ENCODE measurements at regions not wholly inside any gene's neighbourhood (a gene's known extent, or its start where the extent isn't known, plus 50 kb on each side); places are given as distances from the start of the nearest gene placed in this dataset.

GRCh38 chr16:17705847-17706246 lies 235.1 kb upstream of the XYLT1 start:
- POLR2A ChIA-PET, result no interaction called here
- CTCF ChIA-PET, result no interaction called here
- no peak overlapping the region for H3K4me3 ChIP-seq (ENCODE audit: low read depth, low read length)
- no peak for TF ChIP-seq KLF9 (tag by site-specific recombination; IDR thresholded peaks at IDR 0.05; ENCODE audit: low read depth)
- no peak for TF ChIP-seq ZNF311 (tag by site-specific recombination; IDR thresholded peaks at IDR 0.05; ENCODE audit: borderline replicate concordance)
- TF ChIP-seq RBAK (tag by site-specific recombination; IDR thresholded peaks at IDR 0.05), result no peak
- TF ChIP-seq, protein P1, sequence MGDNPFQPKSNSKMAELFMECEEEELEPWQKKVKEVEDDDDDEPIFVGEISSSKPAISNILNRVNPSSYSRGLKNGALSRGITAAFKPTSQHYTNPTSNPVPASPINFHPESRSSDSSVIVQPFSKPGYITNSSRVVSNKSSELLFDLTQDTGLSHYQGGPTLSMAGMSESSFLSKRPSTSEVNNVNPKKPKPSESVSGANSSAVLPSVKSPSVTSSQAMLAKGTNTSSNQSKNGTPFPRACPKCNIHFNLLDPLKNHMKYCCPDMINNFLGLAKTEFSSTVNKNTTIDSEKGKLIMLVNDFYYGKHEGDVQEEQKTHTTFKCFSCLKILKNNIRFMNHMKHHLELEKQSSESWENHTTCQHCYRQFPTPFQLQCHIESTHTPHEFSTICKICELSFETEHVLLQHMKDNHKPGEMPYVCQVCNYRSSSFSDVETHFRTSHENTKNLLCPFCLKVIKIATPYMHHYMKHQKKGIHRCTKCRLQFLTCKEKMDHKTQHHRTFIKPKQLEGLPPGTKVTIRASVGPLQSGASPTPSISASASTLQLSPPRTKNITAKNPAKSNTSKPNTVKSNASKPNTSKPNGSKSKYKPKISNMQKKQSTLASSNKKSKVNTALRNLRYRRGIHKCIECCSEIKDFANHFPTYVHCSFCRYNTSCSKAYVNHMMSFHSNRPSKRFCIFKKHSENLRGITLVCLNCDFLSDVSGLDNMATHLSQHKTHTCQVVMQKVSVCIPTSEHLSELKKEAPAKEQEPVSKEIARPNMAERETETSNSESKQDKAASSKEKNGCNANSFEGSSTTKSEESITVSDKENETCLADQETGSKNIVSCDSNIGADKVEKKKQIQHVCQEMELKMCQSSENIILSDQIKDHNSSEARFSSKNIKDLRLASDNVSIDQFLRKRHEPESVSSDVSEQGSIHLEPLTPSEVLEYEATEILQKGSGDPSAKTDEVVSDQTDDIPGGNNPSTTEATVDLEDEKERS (tag by site-specific recombination; IDR thresholded peaks at IDR 0.05), result no peak
- no peak for TF ChIP-seq ZNF544 (tag by site-specific recombination; IDR thresholded peaks at IDR 0.05)
- TF ChIP-seq KLF8 (tag by site-specific recombination; IDR thresholded peaks at IDR 0.05), result no peak
- TF ChIP-seq ZNF274 (IDR thresholded peaks at IDR 0.05; ENCODE audit: low read length), result no peak
- TF ChIP-seq ZNF274 (tag by site-specific recombination; IDR thresholded peaks at IDR 0.05; ENCODE audit: borderline replicate concordance), result no peak
- TF ChIP-seq ZNF239 (tag by site-specific recombination; IDR thresholded peaks at IDR 0.05), result no peak
- no peaks in the 10 kb centered on the region for H3K36me3 ChIP-seq (ENCODE audit: control insufficient read depth in 2 of 2, insufficient read depth in 1 of 2, low read length in 2 of 2)
- H3K9me3 ChIP-seq (ENCODE audit: control insufficient read depth, insufficient read depth, low read depth, low read length), result no peaks in the 10 kb centered on the region
- no peaks in the 10 kb centered on the region for H3K4me1 ChIP-seq (ENCODE audit: control insufficient read depth, insufficient read depth, low read length)
- H3K27ac ChIP-seq (ENCODE audit: extremely low read depth, low read depth, low read length), result no peak overlapping the region

GRCh38 chr16:17696616-17697015 lies 225.9 kb upstream of the XYLT1 start:
- Histone ChIP-seq H3K9me3 (ENCODE audit: control insufficient read depth, insufficient read depth, low read depth, low read length) (no peaks in the 10 kb centered on the region), H3K4me1 (ENCODE audit: control insufficient read depth, insufficient read depth, low read length) (no peaks in the 10 kb centered on the region), H3K36me3 (ENCODE audit: control insufficient read depth in 2 of 2, insufficient read depth in 1 of 2, low read length in 2 of 2) (no peaks in the 10 kb centered on the region), H3K27ac (ENCODE audit: extremely low read depth, low read depth, low read length) (no peak overlapping the region), H3K4me3 (ENCODE audit: low read depth, low read length) (no peak overlapping the region)
- POLR2A ChIA-PET, result no interaction called here
- no peak for TF ChIP-seq PRDM10 (tag by site-specific recombination; IDR thresholded peaks at IDR 0.05)
- no peak for TF ChIP-seq HOXC10 (CRISPR knock-in tag; IDR thresholded peaks at IDR 0.05)
- CTCF ChIA-PET, result no interaction called here

DNA sequence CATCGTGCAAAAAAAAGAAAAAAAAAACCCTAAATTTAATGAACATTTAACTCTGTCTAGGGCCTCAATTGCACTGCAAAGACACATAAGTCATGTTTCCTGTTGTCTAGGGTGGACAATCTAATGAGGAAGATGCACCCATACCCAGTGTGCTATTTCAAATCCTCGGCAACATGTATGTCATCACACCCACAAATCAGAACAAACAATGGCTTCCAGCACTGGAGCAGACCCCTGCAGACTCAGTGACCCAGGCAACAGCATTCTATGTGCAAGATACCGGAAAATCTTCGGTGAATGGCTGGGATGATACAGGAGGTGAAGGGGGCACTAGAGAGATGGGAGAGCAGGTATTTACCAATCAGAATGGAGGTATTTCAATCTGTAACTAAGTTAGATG lies 221.7 kb upstream of the XYLT1 start:
- Histone ChIP-seq H3K36me3 (ENCODE audit: control insufficient read depth in 2 of 2, insufficient read depth in 1 of 2, low read length in 2 of 2) (no peaks in the 10 kb centered on the region), H3K4me1 (ENCODE audit: control insufficient read depth, insufficient read depth, low read length) (no peaks in the 10 kb centered on the region), H3K4me3 (ENCODE audit: low read depth, low read length) (no peak overlapping the region), H3K9me3 (ENCODE audit: control insufficient read depth, insufficient read depth, low read depth, low read length) (no peaks in the 10 kb centered on the region), H3K27ac (ENCODE audit: extremely low read depth, low read depth, low read length) (no peak overlapping the region)
- ChIA-PET POLR2A (no interaction called here), CTCF (no interaction called here)
- TF ChIP-seq, protein P2, sequence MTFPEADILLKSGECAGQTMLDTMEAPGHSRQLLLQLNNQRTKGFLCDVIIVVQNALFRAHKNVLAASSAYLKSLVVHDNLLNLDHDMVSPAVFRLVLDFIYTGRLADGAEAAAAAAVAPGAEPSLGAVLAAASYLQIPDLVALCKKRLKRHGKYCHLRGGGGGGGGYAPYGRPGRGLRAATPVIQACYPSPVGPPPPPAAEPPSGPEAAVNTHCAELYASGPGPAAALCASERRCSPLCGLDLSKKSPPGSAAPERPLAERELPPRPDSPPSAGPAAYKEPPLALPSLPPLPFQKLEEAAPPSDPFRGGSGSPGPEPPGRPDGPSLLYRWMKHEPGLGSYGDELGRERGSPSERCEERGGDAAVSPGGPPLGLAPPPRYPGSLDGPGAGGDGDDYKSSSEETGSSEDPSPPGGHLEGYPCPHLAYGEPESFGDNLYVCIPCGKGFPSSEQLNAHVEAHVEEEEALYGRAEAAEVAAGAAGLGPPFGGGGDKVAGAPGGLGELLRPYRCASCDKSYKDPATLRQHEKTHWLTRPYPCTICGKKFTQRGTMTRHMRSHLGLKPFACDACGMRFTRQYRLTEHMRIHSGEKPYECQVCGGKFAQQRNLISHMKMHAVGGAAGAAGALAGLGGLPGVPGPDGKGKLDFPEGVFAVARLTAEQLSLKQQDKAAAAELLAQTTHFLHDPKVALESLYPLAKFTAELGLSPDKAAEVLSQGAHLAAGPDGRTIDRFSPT (tag by site-specific recombination; IDR thresholded peaks at IDR 0.05), result no peak
- TF ChIP-seq ZBTB8A (tag by site-specific recombination; IDR thresholded peaks at IDR 0.05) (no peak), ZNF561 (tag by site-specific recombination; IDR thresholded peaks at IDR 0.05; ENCODE audit: borderline replicate concordance) (no peak)
- TF ChIP-seq, protein P3, sequence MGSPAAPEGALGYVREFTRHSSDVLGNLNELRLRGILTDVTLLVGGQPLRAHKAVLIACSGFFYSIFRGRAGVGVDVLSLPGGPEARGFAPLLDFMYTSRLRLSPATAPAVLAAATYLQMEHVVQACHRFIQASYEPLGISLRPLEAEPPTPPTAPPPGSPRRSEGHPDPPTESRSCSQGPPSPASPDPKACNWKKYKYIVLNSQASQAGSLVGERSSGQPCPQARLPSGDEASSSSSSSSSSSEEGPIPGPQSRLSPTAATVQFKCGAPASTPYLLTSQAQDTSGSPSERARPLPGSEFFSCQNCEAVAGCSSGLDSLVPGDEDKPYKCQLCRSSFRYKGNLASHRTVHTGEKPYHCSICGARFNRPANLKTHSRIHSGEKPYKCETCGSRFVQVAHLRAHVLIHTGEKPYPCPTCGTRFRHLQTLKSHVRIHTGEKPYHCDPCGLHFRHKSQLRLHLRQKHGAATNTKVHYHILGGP (tag by site-specific recombination; IDR thresholded peaks at IDR 0.05), result no peak
- TF ChIP-seq, protein P4, sequence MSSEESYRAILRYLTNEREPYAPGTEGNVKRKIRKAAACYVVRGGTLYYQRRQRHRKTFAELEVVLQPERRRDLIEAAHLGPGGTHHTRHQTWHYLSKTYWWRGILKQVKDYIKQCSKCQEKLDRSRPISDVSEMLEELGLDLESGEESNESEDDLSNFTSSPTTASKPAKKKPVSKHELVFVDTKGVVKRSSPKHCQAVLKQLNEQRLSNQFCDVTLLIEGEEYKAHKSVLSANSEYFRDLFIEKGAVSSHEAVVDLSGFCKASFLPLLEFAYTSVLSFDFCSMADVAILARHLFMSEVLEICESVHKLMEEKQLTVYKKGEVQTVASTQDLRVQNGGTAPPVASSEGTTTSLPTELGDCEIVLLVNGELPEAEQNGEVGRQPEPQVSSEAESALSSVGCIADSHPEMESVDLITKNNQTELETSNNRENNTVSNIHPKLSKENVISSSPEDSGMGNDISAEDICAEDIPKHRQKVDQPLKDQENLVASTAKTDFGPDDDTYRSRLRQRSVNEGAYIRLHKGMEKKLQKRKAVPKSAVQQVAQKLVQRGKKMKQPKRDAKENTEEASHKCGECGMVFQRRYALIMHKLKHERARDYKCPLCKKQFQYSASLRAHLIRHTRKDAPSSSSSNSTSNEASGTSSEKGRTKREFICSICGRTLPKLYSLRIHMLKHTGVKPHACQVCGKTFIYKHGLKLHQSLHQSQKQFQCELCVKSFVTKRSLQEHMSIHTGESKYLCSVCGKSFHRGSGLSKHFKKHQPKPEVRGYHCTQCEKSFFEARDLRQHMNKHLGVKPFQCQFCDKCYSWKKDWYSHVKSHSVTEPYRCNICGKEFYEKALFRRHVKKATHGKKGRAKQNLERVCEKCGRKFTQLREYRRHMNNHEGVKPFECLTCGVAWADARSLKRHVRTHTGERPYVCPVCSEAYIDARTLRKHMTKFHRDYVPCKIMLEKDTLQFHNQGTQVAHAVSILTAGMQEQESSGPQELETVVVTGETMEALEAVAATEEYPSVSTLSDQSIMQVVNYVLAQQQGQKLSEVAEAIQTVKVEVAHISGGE (tag by site-specific recombination; conservative IDR thresholded peaks at IDR 0.05; ENCODE audit: low read depth), result no peak
- TF ChIP-seq, protein P5, sequence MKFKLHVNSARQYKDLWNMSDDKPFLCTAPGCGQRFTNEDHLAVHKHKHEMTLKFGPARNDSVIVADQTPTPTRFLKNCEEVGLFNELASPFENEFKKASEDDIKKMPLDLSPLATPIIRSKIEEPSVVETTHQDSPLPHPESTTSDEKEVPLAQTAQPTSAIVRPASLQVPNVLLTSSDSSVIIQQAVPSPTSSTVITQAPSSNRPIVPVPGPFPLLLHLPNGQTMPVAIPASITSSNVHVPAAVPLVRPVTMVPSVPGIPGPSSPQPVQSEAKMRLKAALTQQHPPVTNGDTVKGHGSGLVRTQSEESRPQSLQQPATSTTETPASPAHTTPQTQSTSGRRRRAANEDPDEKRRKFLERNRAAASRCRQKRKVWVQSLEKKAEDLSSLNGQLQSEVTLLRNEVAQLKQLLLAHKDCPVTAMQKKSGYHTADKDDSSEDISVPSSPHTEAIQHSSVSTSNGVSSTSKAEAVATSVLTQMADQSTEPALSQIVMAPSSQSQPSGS (tag by site-specific recombination; IDR thresholded peaks at IDR 0.05; ENCODE audit: low read depth), result no peak
